Retinal pigment epithelial cell (primary cell): ENCODE measurements at regions not wholly inside any gene's neighbourhood (a gene's known extent, or its start where the extent isn't known, plus 50 kb on each side); places are given as distances from the start of the nearest gene placed in this dataset.
"Not testable (repeated sequence)": the region's sequence is repeated elsewhere in the genome, so short reads cannot be mapped to it uniquely, and the experiment has no call there.

Experiments used
- DNase-seq: peaks from one replicate; pipeline ENCODE4 v3.0.0-alpha.2; 2010; ENCODE audit warnings: low read depth
- H3K4me3 ChIP-seq: 2 replicates; pipeline ENCODE4 v1.5.1; 2011; ENCODE audit warnings: mild to moderate bottlenecking, low read length, control low read depth, moderate library complexity
- TF ChIP-seq, protein P1 (sequence below): conservative IDR thresholded peaks from 2 replicates; pipeline ENCODE4 v1.5.1; 2011; ENCODE audit warnings: low read depth, low read length, control low read depth, inconsistent platforms

DNA sequence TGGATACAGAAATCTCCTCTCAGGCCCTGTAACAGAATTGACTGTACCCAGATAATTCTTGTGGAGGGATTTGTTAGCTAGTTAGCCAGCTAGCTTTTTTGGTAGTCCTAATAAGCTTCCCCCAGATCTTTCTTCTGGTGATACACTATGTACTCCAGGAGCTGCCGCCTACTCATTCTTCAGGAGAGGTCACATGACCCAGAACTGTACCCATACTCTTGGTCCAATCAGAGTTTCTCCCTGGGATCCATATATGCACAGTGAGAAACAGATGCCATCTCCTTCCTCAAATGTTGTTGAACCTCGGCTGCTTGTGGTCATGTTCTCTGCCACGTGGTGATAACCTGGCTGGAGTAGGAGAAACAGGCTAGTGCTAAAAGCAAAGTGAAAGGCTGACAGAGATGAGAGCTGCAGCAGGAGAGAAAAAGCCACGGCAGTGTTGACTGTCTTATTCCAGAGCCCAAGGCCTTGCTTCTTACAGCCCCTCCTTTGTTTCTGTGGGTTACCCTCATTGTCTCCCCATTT is 123.0 kb upstream of the RFX3 start:
- DNase-seq, result no peak
- no peak overlapping the region for H3K4me3 ChIP-seq
- TF ChIP-seq, protein P1, sequence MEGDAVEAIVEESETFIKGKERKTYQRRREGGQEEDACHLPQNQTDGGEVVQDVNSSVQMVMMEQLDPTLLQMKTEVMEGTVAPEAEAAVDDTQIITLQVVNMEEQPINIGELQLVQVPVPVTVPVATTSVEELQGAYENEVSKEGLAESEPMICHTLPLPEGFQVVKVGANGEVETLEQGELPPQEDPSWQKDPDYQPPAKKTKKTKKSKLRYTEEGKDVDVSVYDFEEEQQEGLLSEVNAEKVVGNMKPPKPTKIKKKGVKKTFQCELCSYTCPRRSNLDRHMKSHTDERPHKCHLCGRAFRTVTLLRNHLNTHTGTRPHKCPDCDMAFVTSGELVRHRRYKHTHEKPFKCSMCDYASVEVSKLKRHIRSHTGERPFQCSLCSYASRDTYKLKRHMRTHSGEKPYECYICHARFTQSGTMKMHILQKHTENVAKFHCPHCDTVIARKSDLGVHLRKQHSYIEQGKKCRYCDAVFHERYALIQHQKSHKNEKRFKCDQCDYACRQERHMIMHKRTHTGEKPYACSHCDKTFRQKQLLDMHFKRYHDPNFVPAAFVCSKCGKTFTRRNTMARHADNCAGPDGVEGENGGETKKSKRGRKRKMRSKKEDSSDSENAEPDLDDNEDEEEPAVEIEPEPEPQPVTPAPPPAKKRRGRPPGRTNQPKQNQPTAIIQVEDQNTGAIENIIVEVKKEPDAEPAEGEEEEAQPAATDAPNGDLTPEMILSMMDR, result no peak

DNA sequence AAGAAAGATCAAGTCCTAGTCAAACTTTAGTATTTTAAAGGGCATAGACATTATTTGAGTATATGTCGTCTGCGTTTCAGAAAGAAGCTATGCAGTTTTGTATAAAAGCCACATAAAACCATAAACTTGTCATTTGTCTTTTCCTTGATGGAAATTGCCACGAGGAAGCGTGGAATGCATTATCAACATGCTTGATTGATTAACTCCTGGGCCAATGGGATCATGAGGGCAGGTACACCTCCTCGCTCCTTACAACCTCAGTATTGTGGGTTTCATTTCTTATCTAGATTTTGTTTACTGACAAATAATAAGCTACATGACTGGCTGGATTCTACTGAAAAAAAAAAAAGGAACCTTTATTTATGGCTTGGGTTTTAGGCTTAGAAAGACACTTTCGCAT is 122.5 kb upstream of the RFX3 start:
- DNase-seq, result no peak
- TF ChIP-seq, protein P1, result no peak
- H3K4me3 ChIP-seq, result no peak overlapping the region

GRCh38 chr9:3647652-3648051 is 121.9 kb upstream of the RFX3 start:
- TF ChIP-seq, protein P1, result peak; percentile 9
- no peak for DNase-seq
- H3K4me3 ChIP-seq, result no peak overlapping the region

- no peak overlapping the region for H3K4me3 ChIP-seq
- TF ChIP-seq, protein P1, result no peak
- no peak for DNase-seq
These were observed 120.4 kb upstream of the RFX3 start for GRCh38 chr9:3646226-3646625.

DNA sequence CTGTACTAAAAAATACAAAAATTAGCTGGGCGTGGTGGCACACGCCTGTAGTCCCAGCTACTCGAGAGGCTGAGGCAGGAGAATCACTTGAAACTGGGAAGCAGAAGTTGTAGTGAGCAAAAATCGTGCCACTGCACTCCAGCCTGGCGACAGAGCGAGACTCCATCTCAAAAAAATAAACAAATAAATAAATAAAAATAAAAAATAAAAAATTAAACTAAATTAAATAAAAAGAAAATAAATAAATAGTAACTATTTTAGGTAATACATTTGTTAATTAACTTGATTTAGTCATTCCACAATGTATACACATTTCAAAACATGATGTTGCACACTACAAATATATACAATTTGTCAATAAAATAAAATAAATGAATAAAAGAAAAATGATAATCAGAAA is 116.3 kb upstream of the RFX3 start:
- not testable (repeated sequence) for DNase-seq, H3K4me3 ChIP-seq

- no peak overlapping the region for H3K4me3 ChIP-seq
- TF ChIP-seq, protein P1, result no peak
- no peak for DNase-seq
These were observed 103.7 kb upstream of the RFX3 start for GRCh38 chr9:3629495-3629894.

DNA sequence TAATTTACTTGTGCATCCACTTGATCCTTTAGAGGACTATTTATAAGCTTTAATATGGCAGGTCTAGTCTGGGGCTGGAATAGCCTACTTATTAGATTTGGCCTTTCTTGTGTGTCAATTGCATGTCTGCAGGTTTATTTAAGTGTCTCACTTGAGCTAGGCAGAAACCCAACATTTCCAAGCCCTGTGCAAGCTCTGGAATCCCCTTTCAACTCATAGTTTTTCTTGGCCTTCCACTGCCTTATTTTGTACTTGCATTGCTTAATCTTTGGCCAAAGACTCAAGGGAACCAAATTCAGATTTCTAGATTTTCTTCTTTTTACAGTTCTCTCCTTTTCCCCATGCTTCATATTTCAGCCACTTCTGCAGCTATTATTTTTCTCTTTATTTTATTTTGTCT is 102.4 kb upstream of the RFX3 start:
- DNase-seq, result no peak
- H3K4me3 ChIP-seq, result no peak overlapping the region
- TF ChIP-seq, protein P1, result no peak

- no peak for DNase-seq
- no peak overlapping the region for H3K4me3 ChIP-seq
- TF ChIP-seq, protein P1, result no peak
These were observed 82.2 kb upstream of the RFX3 start for GRCh38 chr9:3608011-3608410.
